ENCODE measurements at regions not wholly inside any gene's neighbourhood (a gene's known extent, or its start where the extent isn't known, plus 50 kb on each side); places are given as distances from the start of the nearest gene placed in this dataset.
"Not testable (repeated sequence)": the region's sequence is repeated elsewhere in the genome, so short reads cannot be mapped to it uniquely, and the experiment has no call there.

DNA sequence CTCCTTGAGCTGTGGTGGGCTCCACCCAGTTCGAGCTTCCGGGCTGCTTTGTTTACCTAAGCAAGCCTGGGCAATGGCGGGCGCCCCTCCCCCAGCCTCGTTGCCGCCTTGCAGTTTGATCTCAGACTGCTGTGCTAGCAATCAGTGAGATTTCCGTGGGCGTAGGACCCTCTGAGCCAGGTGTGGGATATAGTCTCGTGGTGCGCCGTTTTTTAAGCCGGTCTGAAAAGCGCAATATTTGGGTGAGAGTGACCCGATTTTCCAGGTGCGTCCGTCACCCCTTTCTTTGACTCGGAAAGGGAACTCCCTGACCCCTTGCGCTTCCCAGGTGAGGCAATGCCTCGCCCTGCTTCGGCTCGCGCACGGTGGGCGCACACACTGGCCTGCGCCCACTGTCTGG is 1151.1 kb upstream of the SORCS1 start:
- H3K4me3 ChIP-seq (ENCODE audit: insufficient read depth, low read depth, low read length); intact Hi-C loops (cut with micrococcal nuclease); H3K23ac ChIP-seq (ENCODE audit: low read depth, low read length); H3K56ac ChIP-seq (ENCODE audit: extremely low read depth, insufficient read depth, low read length); H3K4ac ChIP-seq (ENCODE audit: low read depth, low read length); H2BK5ac ChIP-seq (ENCODE audit: low read depth, low read length, poor library complexity, severe bottlenecking); H3K79me1 ChIP-seq (ENCODE audit: low read depth in 1 of 2, low read length in 2 of 2); H3K9me1 ChIP-seq (ENCODE audit: insufficient read depth, low read length); BruUV-seq (replicated peaks); POLR2A ChIA-PET (ENCODE audit: unreplicated experiment); dilution Hi-C loops (cut with HindIII; ENCODE audit: low sequenced_read_pairs, unreplicated experiment); H3K36me3 ChIP-seq (ENCODE audit: control insufficient read depth, insufficient read depth, low read length); H4K5ac ChIP-seq (ENCODE audit: low read depth, low read length); H4K91ac ChIP-seq (ENCODE audit: insufficient read depth, low read depth, low read length); H3K9ac ChIP-seq (ENCODE audit: low read depth, low read length); H3K18ac ChIP-seq (ENCODE audit: low read depth, low read length); H2BK20ac ChIP-seq (ENCODE audit: low read depth, low read length); H4K20me1 ChIP-seq (ENCODE audit: insufficient read depth, low read length); H4K8ac ChIP-seq (ENCODE audit: low read depth in 2 of 2, low read length in 2 of 2); H2AK9ac ChIP-seq (replicated peaks; ENCODE audit: low read depth, low read length, poor library complexity); H3K14ac ChIP-seq (replicated peaks; ENCODE audit: low read depth, low read length); H2BK15ac ChIP-seq (ENCODE audit: low read depth, low read length); H2AK5ac ChIP-seq (ENCODE audit: low read depth, low read length); H2AFZ ChIP-seq (replicated peaks; ENCODE audit: low read length, poor library complexity); H3K27ac ChIP-seq (ENCODE audit: insufficient read depth, low read length); H3K4me1 ChIP-seq (ENCODE audit: control insufficient read depth, insufficient read depth, low read length); H3K27me3 ChIP-seq (ENCODE audit: control insufficient read depth, insufficient read depth, low read length); H3K9me3 ChIP-seq (ENCODE audit: control insufficient read depth, insufficient read depth, low read length); H3K4me2 ChIP-seq (ENCODE audit: low read depth, low read length); ATAC-seq (ENCODE audit: low read depth); in situ Hi-C loops (cut with MboI; ENCODE audit: low sequenced_read_pairs); H2BK120ac ChIP-seq (ENCODE audit: low read depth, low read length); DNase-seq: not testable (repeated sequence)
- no CpG with 5 or more reads among the region's 25 CpGs for WGBS, 2 experiments (ENCODE audit: extremely low coverage in 2 of 2, insufficient read length in 1 of 2)
- CTCF ChIA-PET: interaction anchor here (0.6 kb wide), 1 partner anchor 218 kb away, joined by 3 read pairs; no protein-coding TSS in a partner anchor

Data from IMR-90 (cell line).